ENCODE measurements at regions not wholly inside any gene's neighbourhood (a gene's known extent, or its start where the extent isn't known, plus 50 kb on each side); places are given as distances from the start of the nearest gene placed in this dataset.
"Not testable (repeated sequence)": the region's sequence is repeated elsewhere in the genome, so short reads cannot be mapped to it uniquely, and the experiment has no call there.

GRCh38 chr4:63325140-63325539, 1084.1 kb downstream of the TECRL start:
- Histone ChIP-seq H3K4me3 (no peak overlapping the region), H3K9me3 (no peaks in the 10 kb centered on the region), H3K27me3 (no peaks in the 10 kb centered on the region), H3K36me3 (no peaks in the 10 kb centered on the region)
- DNase-seq = no peak

DNA sequence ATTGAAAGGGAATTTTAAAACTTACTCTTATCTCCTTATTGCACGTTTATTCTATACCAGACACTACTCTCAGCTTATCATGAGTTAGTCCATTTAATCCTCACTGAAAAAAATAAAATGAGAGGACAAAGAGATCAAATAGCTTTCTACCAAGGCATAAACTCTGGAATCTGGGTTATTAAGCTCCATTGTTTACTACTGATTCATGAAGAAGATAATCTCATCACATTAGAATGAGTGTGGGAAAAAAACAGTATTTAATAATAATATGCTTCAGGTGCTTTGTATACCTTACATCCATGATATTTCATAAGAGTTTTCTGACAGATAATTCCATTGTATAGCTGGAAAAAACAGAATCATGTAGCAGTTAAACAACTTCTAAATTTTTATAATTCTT, 1092.6 kb downstream of the TECRL start:
- DNase-seq = no peak
- no peak overlapping the region for H3K4me3 ChIP-seq
- H3K27me3 ChIP-seq = no peaks in the 10 kb centered on the region
- H3K9me3 ChIP-seq = no peaks in the 10 kb centered on the region
- no peaks in the 10 kb centered on the region for H3K36me3 ChIP-seq

- Histone ChIP-seq H3K27me3 (no peaks in the 10 kb centered on the region), H3K9me3 (no peaks in the 10 kb centered on the region), H3K36me3 (no peaks in the 10 kb centered on the region), H3K4me3 (no peak overlapping the region)
- no peak for DNase-seq
These were observed 1093.6 kb downstream of the TECRL start for GRCh38 chr4:63315651-63316050.

- Histone ChIP-seq H3K36me3 (no peaks in the 10 kb centered on the region), H3K27me3 (no peaks in the 10 kb centered on the region), H3K4me3 (no peak overlapping the region), H3K9me3 (no peaks in the 10 kb centered on the region)
- no peak for DNase-seq
These were observed 1100.6 kb downstream of the TECRL start for GRCh38 chr4:63308697-63309096.

GRCh38 chr4:63302792-63303191, 1106.5 kb downstream of the TECRL start:
- Histone ChIP-seq H3K36me3 (no peaks in the 10 kb centered on the region), H3K27me3 (no peaks in the 10 kb centered on the region), H3K4me3 (no peak overlapping the region), H3K9me3 (no peaks in the 10 kb centered on the region)
- DNase-seq = no peak

GRCh38 chr4:63302078-63302477, 1107.2 kb downstream of the TECRL start:
- Histone ChIP-seq H3K4me3 (no peak overlapping the region), H3K36me3 (no peaks in the 10 kb centered on the region), H3K9me3 (no peaks in the 10 kb centered on the region), H3K27me3 (no peaks in the 10 kb centered on the region)
- DNase-seq = no peak

DNA sequence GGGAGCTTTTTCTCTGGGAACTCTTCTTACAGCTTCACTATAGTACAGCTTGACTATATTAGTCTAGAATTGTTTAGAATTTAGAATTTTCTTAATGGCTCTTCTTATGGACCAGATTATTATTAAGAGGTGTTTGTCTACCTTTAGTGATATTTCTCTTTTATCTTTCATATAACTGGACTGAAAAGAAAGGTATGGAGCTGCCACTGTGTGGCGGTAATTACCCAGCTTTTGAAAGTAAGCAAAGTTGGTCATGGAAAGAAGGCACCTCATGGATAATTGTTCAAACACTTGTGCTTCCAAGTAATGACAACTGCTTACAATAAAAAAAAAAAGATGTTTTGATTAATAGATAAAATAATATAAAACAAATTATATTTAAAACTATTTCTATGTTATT, 1112.5 kb downstream of the TECRL start:
- DNase-seq = no peak
- Histone ChIP-seq H3K9me3 (no peaks in the 10 kb centered on the region), H3K4me3 (no peak overlapping the region), H3K27me3 (no peaks in the 10 kb centered on the region), H3K36me3 (no peaks in the 10 kb centered on the region)

GRCh38 chr4:63275491-63275890, 1133.8 kb downstream of the TECRL start:
- Histone ChIP-seq H3K9me3 (no peaks in the 10 kb centered on the region), H3K4me3 (no peak overlapping the region), H3K36me3 (no peaks in the 10 kb centered on the region), H3K27me3 (no peaks in the 10 kb centered on the region)
- DNase-seq = no peak

- H3K36me3 ChIP-seq = no peaks in the 10 kb centered on the region
- no peak overlapping the region for H3K4me3 ChIP-seq
- no peaks in the 10 kb centered on the region for H3K27me3 ChIP-seq
- no peaks in the 10 kb centered on the region for H3K9me3 ChIP-seq
- no peak for DNase-seq
These were observed 1140.1 kb downstream of the TECRL start for GRCh38 chr4:63269156-63269555.

DNA sequence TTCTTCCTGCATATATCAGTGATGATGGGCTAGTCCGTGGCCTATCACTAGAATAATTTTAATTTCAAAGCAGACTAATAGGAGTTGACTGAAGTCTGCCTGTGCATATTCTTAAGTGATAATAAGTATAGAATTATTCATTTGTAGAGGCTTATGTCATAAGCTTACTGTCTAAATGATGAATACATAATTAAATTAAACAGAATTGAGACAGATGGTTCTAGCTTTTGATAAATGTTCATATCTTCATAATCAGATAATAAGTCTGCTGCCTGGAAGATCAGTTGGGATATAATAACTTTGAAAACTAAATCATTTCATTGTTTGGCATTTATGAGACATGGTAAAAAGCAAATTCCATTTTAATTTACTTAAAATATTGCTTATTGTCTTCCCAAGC, 1175.6 kb downstream of the TECRL start:
- no peak overlapping the region for H3K4me3 ChIP-seq
- no peaks in the 10 kb centered on the region for H3K36me3 ChIP-seq
- DNase-seq = no peak
- H3K27me3 ChIP-seq = no peaks in the 10 kb centered on the region
- no peaks in the 10 kb centered on the region for H3K9me3 ChIP-seq

GRCh38 chr4:63232058-63232457, 1177.2 kb downstream of the TECRL start:
- Histone ChIP-seq H3K27me3 (no peaks in the 10 kb centered on the region), H3K9me3 (no peaks in the 10 kb centered on the region), H3K36me3 (no peaks in the 10 kb centered on the region), H3K4me3 (no peak overlapping the region)
- DNase-seq = no peak

DNA sequence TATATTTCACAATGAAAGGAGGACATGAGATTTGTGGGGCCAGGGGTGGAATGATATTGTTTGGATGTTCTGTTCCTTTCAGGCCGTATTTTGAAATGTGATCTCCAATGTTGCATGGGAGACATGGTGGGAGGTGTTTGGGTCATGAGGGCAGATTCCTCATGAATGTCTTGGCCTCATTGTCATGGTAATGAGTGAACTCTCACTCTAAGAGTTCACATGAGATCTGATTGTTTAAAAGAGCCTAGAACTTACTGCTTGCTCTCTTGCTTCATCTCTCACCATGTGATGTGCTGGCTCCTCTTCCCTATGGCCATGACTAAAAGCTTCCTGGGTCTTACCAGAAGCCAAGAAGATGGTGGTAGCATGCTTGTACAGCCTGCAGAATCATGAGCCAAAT, 1183.0 kb downstream of the TECRL start:
- no peaks in the 10 kb centered on the region for H3K36me3 ChIP-seq
- no peak for DNase-seq
- no peak overlapping the region for H3K4me3 ChIP-seq

GRCh38 chr4:63222466-63222865, 1186.8 kb downstream of the TECRL start:
- H3K4me3 ChIP-seq = no peak overlapping the region
- no peaks in the 10 kb centered on the region for H3K36me3 ChIP-seq
- no peaks in the 10 kb centered on the region for H3K9me3 ChIP-seq
- no peak for DNase-seq
- H3K27me3 ChIP-seq = no peaks in the 10 kb centered on the region

More for the DNA sequence above, 1183.0 kb downstream of the TECRL start:
- Histone ChIP-seq H3K9me3 (no peaks in the 10 kb centered on the region), H3K27me3 (no peaks in the 10 kb centered on the region)

DNA sequence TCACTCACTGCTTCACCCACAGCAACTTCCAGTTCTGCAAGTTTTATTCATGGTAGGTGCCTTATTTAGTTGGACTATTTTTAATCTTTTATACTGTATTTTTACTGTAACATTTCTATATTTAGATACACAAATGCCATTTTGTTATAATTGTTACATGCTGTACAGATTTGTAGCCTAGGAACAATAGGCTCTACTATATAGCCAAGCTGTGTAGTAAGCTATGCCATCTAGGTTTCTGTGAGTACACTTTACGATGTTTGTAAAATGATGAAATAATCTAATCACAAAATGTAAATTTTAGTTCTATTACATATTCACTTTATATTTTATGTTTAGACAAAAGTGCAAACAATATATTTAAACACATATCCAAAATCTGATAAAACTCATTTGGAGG, 1187.8 kb downstream of the TECRL start:
- Histone ChIP-seq H3K9me3 (no peaks in the 10 kb centered on the region), H3K36me3 (no peaks in the 10 kb centered on the region), H3K27me3 (no peaks in the 10 kb centered on the region), H3K4me3 (no peak overlapping the region)
- DNase-seq = no peak

DNA sequence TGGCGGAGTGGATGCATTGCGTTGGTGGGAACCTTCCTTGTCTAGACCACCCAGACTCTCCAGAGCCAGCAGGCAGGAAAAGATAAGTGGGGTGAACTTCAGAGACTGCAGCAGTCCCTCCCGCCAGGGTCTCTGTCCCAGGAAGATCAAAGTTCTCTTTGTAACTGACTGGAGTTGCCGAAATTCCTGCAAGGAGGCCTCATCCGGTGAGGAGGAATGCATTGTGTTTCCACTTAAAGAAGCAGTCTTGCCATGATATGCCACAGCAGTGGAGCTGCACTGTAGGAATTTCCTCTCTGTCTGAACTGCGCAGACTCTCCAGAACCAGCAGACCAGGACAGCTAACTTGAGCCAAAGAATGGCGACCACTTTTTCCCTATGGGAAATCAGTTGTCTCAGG, 1190.4 kb downstream of the TECRL start:
- Histone ChIP-seq H3K36me3 (no peaks in the 10 kb centered on the region), H3K27me3 (no peaks in the 10 kb centered on the region), H3K4me3 (no peak overlapping the region), H3K9me3 (no peaks in the 10 kb centered on the region)
- no peak for DNase-seq

GRCh38 chr4:63214076-63214475, 1195.2 kb downstream of the TECRL start:
- Histone ChIP-seq H3K4me3 (no peak overlapping the region), H3K9me3 (no peaks in the 10 kb centered on the region), H3K36me3 (no peaks in the 10 kb centered on the region), H3K27me3 (no peaks in the 10 kb centered on the region)
- no peak for DNase-seq

DNA sequence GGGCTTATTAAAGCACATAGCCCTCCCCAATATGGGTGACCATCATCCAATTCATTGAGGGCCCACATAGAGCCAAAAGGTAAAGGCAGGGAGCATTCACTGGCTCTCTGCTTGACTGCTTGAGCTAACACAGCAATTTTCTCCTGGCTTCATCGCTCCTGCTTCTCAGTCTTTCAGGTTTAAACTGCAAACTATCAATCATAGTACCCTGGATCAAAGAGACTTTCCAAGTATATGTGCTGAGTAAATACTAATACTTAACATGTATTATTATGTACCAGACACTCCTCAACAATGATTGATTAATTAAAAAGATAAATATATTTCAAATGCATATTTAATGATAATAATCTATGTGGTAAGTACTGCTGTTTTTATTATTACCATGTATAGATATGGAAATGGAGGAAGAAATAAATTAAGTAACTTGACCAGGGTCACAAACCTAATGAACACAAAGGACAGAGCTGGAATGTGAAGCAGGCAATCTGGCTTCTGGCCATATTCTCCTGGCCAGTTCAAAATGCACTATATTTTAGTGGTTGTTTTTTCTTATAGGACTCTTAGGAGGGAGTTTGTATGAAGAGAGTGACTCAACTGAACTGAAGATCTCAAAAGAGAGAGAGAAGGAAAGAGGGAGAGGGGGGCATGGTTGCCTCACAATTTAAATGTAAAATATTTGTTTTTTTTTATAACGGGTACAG, 1197.3 kb downstream of the TECRL start:
- Histone ChIP-seq H3K27me3 (no peaks in the 10 kb centered on the region), H3K4me3 (no peak overlapping the region), H3K9me3 (no peaks in the 10 kb centered on the region), H3K36me3 (no peaks in the 10 kb centered on the region)
- DNase-seq = no peak

- DNase-seq = no peak
- no peaks in the 10 kb centered on the region for H3K27me3 ChIP-seq
- no peak overlapping the region for H3K4me3 ChIP-seq
- H3K36me3 ChIP-seq = no peaks in the 10 kb centered on the region
- H3K9me3 ChIP-seq = no peaks in the 10 kb centered on the region
These were observed 1197.9 kb downstream of the TECRL start for GRCh38 chr4:63211375-63211774.

DNA sequence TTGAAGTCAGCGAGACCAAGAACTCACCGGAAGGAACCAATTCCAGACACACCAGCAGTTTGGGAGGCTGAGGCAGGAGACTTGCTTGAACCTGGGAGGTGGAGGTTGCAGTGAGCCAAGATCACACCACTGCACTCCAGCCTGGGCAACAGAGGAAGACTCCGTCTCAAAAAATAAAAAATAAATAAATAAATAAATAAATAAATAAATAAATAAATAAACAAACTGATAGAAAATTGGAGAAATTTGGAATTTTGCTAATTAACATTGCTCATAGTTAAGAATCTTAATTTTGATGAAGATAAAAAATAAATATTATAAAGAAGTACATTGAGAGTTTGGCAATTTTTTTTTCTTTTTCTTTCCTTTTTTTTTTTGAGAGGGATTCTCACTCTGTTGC, 1216.2 kb downstream of the TECRL start:
- H3K27me3 ChIP-seq, H3K4me3 ChIP-seq, H3K9me3 ChIP-seq, DNase-seq, H3K36me3 ChIP-seq: not testable (repeated sequence)

Measured in MG63 (cell line).